Esophagus muscularis mucosa (tissue), 4 donors: ENCODE measurements at regions not wholly inside any gene's neighbourhood (a gene's known extent, or its start where the extent isn't known, plus 50 kb on each side); places are given as distances from the start of the nearest gene placed in this dataset.

Experiments used
- EP300 ChIP-seq: sonication (generic); formaldehyde crosslinking; IDR thresholded peaks from one replicate; pipeline ENCODE4 v1.6.1; 2017; ENCODE audit warnings: antibody characterized with exemption
- POLR2A ChIP-seq: fragments of 450-650 bp; IDR thresholded peaks from one replicate; pipeline ENCODE4 v1.6.1; 2017; ENCODE audit warnings: antibody characterized with exemption, moderate library complexity, mild to moderate bottlenecking, low read depth
- POLR2AphosphoS5 ChIP-seq, 2 donors: sonication (generic); formaldehyde crosslinking; IDR thresholded peaks; one replicate each; pipeline ENCODE4 v1.6.1; 2017; ENCODE audit warnings: antibody characterized with exemption in 2 of 2
- TF ChIP-seq, protein P1 (sequence below), 3 experiments: fragments of 200-600 bp in 2 of 3; fragments of 450-650 bp in 1 of 3; sonication (generic) in 2 of 3; IDR thresholded peaks; one replicate each; pipeline ENCODE4 v1.5.1; 2017 to 2019; ENCODE audit warnings: antibody characterized with exemption in 3 of 3, mild to moderate bottlenecking in 2 of 3, moderate library complexity in 1 of 3

DNA sequence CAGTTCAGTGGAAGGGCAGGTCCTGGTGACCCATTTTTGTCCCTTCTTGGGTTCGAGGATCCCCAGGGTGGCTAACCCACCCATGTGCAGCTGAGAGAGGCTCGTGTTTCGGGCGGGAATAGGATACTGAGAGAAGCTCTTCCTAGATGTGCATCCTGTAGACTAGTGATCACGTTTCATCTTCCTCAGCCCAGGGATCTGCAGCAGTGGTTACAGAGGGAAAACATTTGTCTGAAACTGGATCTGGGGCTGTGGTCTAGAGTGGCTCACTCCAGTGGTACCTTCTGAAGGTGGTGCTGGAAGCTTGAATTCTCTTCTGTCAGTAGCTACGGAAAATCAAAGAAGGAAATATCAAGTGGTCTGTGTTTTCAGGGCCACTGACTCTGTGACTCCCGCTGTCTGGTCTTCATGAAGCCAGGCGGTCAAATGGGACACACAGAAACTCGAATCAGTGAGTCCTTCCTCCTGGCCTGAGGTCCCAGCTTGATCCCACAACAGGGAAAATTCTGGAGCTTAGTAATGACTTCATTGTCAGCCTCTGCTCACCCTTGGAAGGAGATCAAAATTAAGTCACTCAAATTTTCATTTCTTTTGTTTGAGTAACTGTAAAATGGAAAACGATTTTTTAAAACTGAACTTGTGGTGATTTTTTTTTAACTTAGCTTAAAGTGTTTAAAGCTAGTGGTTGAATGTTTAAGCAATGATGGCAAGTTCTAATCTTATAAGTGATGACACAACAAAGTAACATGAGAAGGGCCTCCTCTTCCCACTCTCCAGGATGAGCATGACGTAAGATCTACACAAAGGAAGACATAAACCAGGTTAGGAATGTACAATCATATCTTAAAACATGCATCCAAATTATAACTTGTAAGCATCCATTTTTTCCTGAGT lies 469.3 kb upstream of the KLF6 start:
- TF ChIP-seq POLR2AphosphoS5 (IDR thresholded peaks at IDR 0.05), result no peak
- no peak for TF ChIP-seq POLR2A
- TF ChIP-seq, protein P1, sequence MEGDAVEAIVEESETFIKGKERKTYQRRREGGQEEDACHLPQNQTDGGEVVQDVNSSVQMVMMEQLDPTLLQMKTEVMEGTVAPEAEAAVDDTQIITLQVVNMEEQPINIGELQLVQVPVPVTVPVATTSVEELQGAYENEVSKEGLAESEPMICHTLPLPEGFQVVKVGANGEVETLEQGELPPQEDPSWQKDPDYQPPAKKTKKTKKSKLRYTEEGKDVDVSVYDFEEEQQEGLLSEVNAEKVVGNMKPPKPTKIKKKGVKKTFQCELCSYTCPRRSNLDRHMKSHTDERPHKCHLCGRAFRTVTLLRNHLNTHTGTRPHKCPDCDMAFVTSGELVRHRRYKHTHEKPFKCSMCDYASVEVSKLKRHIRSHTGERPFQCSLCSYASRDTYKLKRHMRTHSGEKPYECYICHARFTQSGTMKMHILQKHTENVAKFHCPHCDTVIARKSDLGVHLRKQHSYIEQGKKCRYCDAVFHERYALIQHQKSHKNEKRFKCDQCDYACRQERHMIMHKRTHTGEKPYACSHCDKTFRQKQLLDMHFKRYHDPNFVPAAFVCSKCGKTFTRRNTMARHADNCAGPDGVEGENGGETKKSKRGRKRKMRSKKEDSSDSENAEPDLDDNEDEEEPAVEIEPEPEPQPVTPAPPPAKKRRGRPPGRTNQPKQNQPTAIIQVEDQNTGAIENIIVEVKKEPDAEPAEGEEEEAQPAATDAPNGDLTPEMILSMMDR (IDR thresholded peaks at IDR 0.05), result no peak
- TF ChIP-seq EP300, result no peak
